Glutamatergic neuron (in vitro differentiated cells): ENCODE measurements at regions not wholly inside any gene's neighbourhood (a gene's known extent, or its start where the extent isn't known, plus 50 kb on each side); places are given as distances from the start of the nearest gene placed in this dataset.

ENCODE experiments used
- DNase-seq: peaks from one replicate; pipeline ENCODE4 v3.0.0; 2022
- H3K27ac Mint-ChIP-seq: one replicate; pipeline ENCODE4 v1.8.0; 2020; ENCODE audit warnings: mild to moderate bottlenecking, mixed read lengths, inconsistent platforms; ENCODE audit not compliant: unreplicated experiment
- H3K27me3 Mint-ChIP-seq: one replicate; pipeline ENCODE4 v1.8.0; 2020; ENCODE audit warnings: mild to moderate bottlenecking, moderate library complexity, mixed read lengths, inconsistent platforms; ENCODE audit not compliant: unreplicated experiment
- H3K36me3 Mint-ChIP-seq: one replicate; pipeline ENCODE4 v1.8.0; 2020; ENCODE audit warnings: mild to moderate bottlenecking, mixed read lengths, inconsistent platforms; ENCODE audit not compliant: unreplicated experiment
- H3K4me1 Mint-ChIP-seq: one replicate; pipeline ENCODE4 v1.8.0; 2020; ENCODE audit warnings: mild to moderate bottlenecking, low read depth, mixed read lengths, inconsistent platforms; ENCODE audit not compliant: unreplicated experiment
- H3K4me3 Mint-ChIP-seq: one replicate; pipeline ENCODE4 v1.8.0; 2020; ENCODE audit warnings: mild to moderate bottlenecking, mixed read lengths, inconsistent platforms; ENCODE audit not compliant: unreplicated experiment
- H3K9me3 Mint-ChIP-seq: one replicate; pipeline ENCODE4 v1.8.0; 2020; ENCODE audit warnings: mild to moderate bottlenecking, moderate library complexity, mixed read lengths, inconsistent platforms; ENCODE audit not compliant: unreplicated experiment
- CTCF ChIP-seq: fragments of 200-600 bp; sonication (generic); IDR thresholded peaks from one replicate; pipeline ENCODE4 v1.5.0; 2021; ENCODE audit not compliant: partially characterized antibody, unreplicated experiment

DNA sequence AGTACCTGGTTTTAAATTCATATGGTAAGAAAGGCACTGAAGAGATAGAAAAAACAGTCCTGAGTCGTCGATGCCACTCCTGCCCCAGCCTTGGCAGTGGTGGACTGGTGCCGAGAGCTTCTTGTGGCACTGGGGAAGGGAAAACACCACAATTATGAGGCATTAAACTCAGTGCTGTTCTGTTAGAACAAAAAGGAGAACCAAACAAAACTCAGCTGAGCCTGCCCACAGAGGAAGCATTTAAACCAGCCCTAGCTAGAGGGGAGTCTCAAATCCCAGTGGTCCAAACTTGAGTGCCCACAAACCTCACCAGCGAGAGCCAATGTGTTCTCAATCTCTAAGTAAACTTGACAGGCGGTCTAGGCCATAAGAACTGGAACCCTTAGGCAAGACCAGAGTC, 1254.5 kb upstream of the FAM98A start:
- TF ChIP-seq CTCF = no peak
- no peak for DNase-seq
- no peaks in the 10 kb centered on the region for H3K4me1 Mint-ChIP-seq
- H3K36me3 Mint-ChIP-seq = no peaks in the 10 kb centered on the region
- H3K27ac Mint-ChIP-seq = no peak overlapping the region
- H3K9me3 Mint-ChIP-seq = no peaks in the 10 kb centered on the region
- H3K4me3 Mint-ChIP-seq = no peak overlapping the region
- H3K27me3 Mint-ChIP-seq = no peaks in the 10 kb centered on the region

DNA sequence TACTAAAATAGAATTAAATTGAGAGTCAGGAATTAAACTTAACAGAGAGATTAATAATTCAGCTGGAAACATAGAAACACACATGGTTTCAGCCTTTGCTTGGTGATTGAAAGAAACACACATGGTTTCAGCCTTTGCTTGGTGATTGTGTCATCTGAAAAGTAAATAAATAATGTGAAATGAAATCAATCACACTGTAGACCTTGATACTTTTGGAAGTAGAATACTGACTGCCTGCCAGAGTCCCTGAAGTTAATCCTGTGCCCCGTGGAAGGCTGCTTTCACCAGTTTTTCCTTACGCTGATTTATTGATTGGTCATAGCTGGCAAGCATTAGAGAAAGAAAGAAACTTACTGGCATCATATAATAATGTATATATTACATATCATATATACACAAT, 1252.7 kb upstream of the FAM98A start:
- TF ChIP-seq CTCF = no peak
- H3K4me1 Mint-ChIP-seq = no peaks in the 10 kb centered on the region
- no peak overlapping the region for H3K4me3 Mint-ChIP-seq
- no peak for DNase-seq
- no peak overlapping the region for H3K27ac Mint-ChIP-seq
- H3K9me3 Mint-ChIP-seq = no peaks in the 10 kb centered on the region
- no peaks in the 10 kb centered on the region for H3K27me3 Mint-ChIP-seq
- H3K36me3 Mint-ChIP-seq = no peaks in the 10 kb centered on the region

GRCh38 chr2:34849827-34850226, 1250.7 kb upstream of the FAM98A start:
- H3K27ac Mint-ChIP-seq = no peak overlapping the region
- H3K36me3 Mint-ChIP-seq = no peaks in the 10 kb centered on the region
- no peak for DNase-seq
- peaks cover 1% of the 10 kb centered on the region for H3K9me3 Mint-ChIP-seq
- no peaks in the 10 kb centered on the region for H3K27me3 Mint-ChIP-seq
- H3K4me3 Mint-ChIP-seq = no peak overlapping the region
- no peaks in the 10 kb centered on the region for H3K4me1 Mint-ChIP-seq
- no peak for TF ChIP-seq CTCF

DNA sequence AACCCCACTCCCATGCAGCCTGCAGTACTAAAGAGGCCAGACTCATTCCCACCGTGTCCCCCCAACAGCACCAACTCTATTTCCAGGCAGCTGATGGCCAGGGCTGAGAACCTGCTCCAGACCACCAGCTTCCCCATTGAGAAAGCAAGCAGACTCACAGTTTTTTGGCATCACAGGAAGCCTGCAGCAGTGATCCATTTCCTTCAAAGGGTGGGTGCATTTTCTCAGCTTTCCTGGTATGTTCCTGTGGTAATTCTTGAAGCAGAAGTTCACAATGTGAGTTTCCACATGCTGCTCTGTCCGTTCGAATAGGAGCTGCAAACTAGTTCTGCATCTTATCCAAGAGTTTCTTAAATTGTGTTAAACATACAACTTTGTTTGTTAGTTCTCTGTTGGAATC, 1249.6 kb upstream of the FAM98A start:
- H3K4me1 Mint-ChIP-seq = no peaks in the 10 kb centered on the region
- peaks cover 1% of the 10 kb centered on the region for H3K9me3 Mint-ChIP-seq
- H3K36me3 Mint-ChIP-seq = no peaks in the 10 kb centered on the region
- TF ChIP-seq CTCF = no peak
- H3K27ac Mint-ChIP-seq = no peak overlapping the region
- no peaks in the 10 kb centered on the region for H3K27me3 Mint-ChIP-seq
- DNase-seq = no peak
- H3K4me3 Mint-ChIP-seq = no peak overlapping the region

DNA sequence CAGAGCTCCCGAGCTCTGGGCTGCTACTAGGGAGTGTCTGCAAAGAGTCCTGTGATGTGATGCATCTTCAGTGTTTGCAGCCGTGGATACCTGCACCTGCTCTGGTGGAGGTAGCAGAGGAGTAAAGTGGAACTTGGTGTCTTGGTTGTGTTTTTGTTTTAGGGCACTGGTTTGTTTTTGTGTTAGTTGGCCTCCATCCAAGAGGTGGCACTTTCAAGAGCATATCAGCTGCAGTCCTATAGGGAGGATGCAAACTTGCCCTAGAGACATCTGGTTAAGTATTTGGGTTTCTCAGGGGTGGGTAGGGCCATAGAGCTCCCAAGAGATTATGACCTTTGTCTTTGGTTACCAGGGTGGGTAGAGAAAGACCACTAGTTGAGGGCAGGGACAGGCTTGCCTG, 1249.0 kb upstream of the FAM98A start:
- no peak for TF ChIP-seq CTCF
- H3K27ac Mint-ChIP-seq = no peak overlapping the region
- DNase-seq = no peak
- H3K27me3 Mint-ChIP-seq = no peaks in the 10 kb centered on the region
- H3K4me3 Mint-ChIP-seq = no peak overlapping the region
- no peaks in the 10 kb centered on the region for H3K36me3 Mint-ChIP-seq
- no peaks in the 10 kb centered on the region for H3K4me1 Mint-ChIP-seq
- H3K9me3 Mint-ChIP-seq = peaks cover 1% of the 10 kb centered on the region
